A549 (cell line): ENCODE measurements at regions not wholly inside any gene's neighbourhood (a gene's known extent, or its start where the extent isn't known, plus 50 kb on each side); places are given as distances from the start of the nearest gene placed in this dataset.

Experiments used
- ATAC-seq, 2 experiments: fragments of 200-7000 bp in 1 of 2; fragments of >200 bp in 1 of 2; cut with Nextera tagmentation in 1 of 2; cut with Tn5 transposase in 1 of 2; 3 replicates each; pipeline versions ENCODE4 v1.8.0 to v1.9.1; 2018 to 2020; ENCODE audit warnings: mild to moderate bottlenecking in 1 of 2, moderate library complexity in 1 of 2
- CTCF ChIA-PET: fragments of 300-600 bp; sonication (Branson Sonifier 250); formaldehyde crosslinking; extraction: SDS; loops from one replicate; lab custom pipeline; 2021; ENCODE audit warnings: antibody characterized with exemption, inconsistent platforms; lab: Yijun Ruan, JAX
- POLR2A ChIA-PET: fragments of 350-600 bp; formaldehyde crosslinking; extraction: SDS; loops from one replicate; lab custom pipeline; 2021; ENCODE audit warnings: antibody characterized with exemption, inconsistent platforms; lab: Yijun Ruan, JAX
- DNase-seq, 2 experiments: peaks; one replicate each; pipeline versions ENCODE4 v3.0.0 to v3.0.0-alpha.2; 2011 to 2016; ENCODE audit warnings: low read depth in 1 of 2, low spot score in 1 of 2
- FAIRE-seq: peaks from 2 replicates; lab custom pipeline; 2011; peaks lifted over from hg19 to GRCh38; lab: Jason Lieb, UNC
- H3K27ac ChIP-seq, 2 experiments: fragments of >200 bp; sonication (Bioruptor Twin); formaldehyde crosslinking; 3 replicates each; pipeline ENCODE4 v1.5.1; 2016 to 2017
- H3K4me1 ChIP-seq: fragments of >200 bp; sonication (Bioruptor Twin); formaldehyde crosslinking; 3 replicates; pipeline ENCODE4 v1.6.1; 2016
- H3K4me2 ChIP-seq: fragments of >200 bp; sonication (Bioruptor Twin); formaldehyde crosslinking; 3 replicates; pipeline ENCODE4 v1.6.1; 2016
- H3K4me3 ChIP-seq: fragments of >200 bp; sonication (Bioruptor Twin); formaldehyde crosslinking; 3 replicates; pipeline ENCODE4 v1.5.1; 2016
- H3K9me3 ChIP-seq: fragments of >200 bp; sonication (Bioruptor Twin); formaldehyde crosslinking; 3 replicates; pipeline ENCODE4 v1.6.1; 2016
- ATOH8 ChIP-seq: fragments of 250-450 bp; sonication (Bioruptor Pico); IDR thresholded peaks from 2 replicates; pipeline ENCODE4 v1.5.0; 2020; ENCODE audit warnings: low read depth, mild to moderate bottlenecking, moderate library complexity
- BCL3 ChIP-seq: fragments of >200 bp; sonication (Bioruptor Twin); formaldehyde crosslinking; IDR thresholded peaks from 3 replicates; pipeline ENCODE4 v1.6.1; 2016
- CBX8 ChIP-seq: fragments of 200-600 bp; sonication (generic); IDR thresholded peaks from 2 replicates; pipeline ENCODE4 v1.6.1; 2016
- CEBPB ChIP-seq, 2 experiments: fragments of >200 bp in 1 of 2; sonication (Bioruptor Twin) in 1 of 2; formaldehyde crosslinking in 1 of 2; IDR thresholded peaks; 2 replicates each; pipeline ENCODE4 v1.6.1; 2012 to 2016
- FOSL2 ChIP-seq, 2 experiments: fragments of 450-650 bp in 1 of 2; fragments of >200 bp in 1 of 2; sonication (Bioruptor Twin) in 1 of 2; formaldehyde crosslinking; IDR thresholded peaks; 2 replicates each; pipeline versions ENCODE4 v1.5.0 to v1.6.1; 2016 to 2020; ENCODE audit warnings: mild to moderate bottlenecking in 1 of 2, moderate library complexity in 1 of 2
- HOXA7 ChIP-seq: fragments of 250-450 bp; sonication (Bioruptor Pico); IDR thresholded peaks from 2 replicates; pipeline ENCODE4 v1.5.0; 2020; ENCODE audit warnings: mild to moderate bottlenecking, moderate library complexity
- HOXB5 ChIP-seq: fragments of 250-450 bp; sonication (Bioruptor Pico); IDR thresholded peaks from 2 replicates; pipeline ENCODE4 v1.5.0; 2020; ENCODE audit warnings: mild to moderate bottlenecking, moderate library complexity
- MAZ ChIP-seq: fragments of 150-350 bp; IDR thresholded peaks from 2 replicates; pipeline ENCODE4 v1.6.1; 2014; ENCODE audit warnings: antibody characterized with exemption, low read depth, low read length, borderline replicate concordance
- PHF8 ChIP-seq: fragments of 200-600 bp; sonication (generic); IDR thresholded peaks from 2 replicates; pipeline ENCODE4 v1.6.1; 2016; ENCODE audit warnings: low read depth, mild to moderate bottlenecking, antibody characterized with exemption, moderate library complexity, borderline replicate concordance
- POLR2AphosphoS2 ChIP-seq: conservative IDR thresholded peaks from 2 replicates; pipeline ENCODE4 v1.6.1; 2012; ENCODE audit warnings: low read length, improper control_type of control experiment, inconsistent platforms
- RCOR1 ChIP-seq: fragments of 150-350 bp; IDR thresholded peaks from 2 replicates; pipeline ENCODE4 v1.6.1; 2014; ENCODE audit warnings: antibody characterized with exemption, low read length, low read depth
- SMC3 ChIP-seq: fragments of >200 bp; sonication (Bioruptor Twin); formaldehyde crosslinking; IDR thresholded peaks from 3 replicates; pipeline ENCODE4 v1.6.1; 2018; ENCODE audit warnings: inconsistent platforms
- TFCP2L1 ChIP-seq: fragments of 250-450 bp; sonication (Bioruptor Pico); IDR thresholded peaks from 2 replicates; pipeline ENCODE4 v1.5.0; 2021; ENCODE audit warnings: mild to moderate bottlenecking
- ZNF302 ChIP-seq: fragments of 250-450 bp; sonication (Bioruptor Pico); IDR thresholded peaks from 2 replicates; pipeline ENCODE4 v1.9.0; 2021; ENCODE audit warnings: inconsistent platforms, mild to moderate bottlenecking, moderate library complexity
- WGBS: methylation state at CpG from one replicate; pipeline ENCODE4 v1.1.6; 2017; ENCODE audit errors: missing lambda C conversion rate; 5-methylcytosine and 5-hydroxymethylcytosine counted together
- TF ChIP-seq, protein P1 (sequence below): fragments of 200-600 bp; sonication (generic); IDR thresholded peaks from 2 replicates; pipeline ENCODE4 v1.6.1; 2016; ENCODE audit warnings: antibody characterized with exemption, mild to moderate bottlenecking, moderate library complexity

DNA sequence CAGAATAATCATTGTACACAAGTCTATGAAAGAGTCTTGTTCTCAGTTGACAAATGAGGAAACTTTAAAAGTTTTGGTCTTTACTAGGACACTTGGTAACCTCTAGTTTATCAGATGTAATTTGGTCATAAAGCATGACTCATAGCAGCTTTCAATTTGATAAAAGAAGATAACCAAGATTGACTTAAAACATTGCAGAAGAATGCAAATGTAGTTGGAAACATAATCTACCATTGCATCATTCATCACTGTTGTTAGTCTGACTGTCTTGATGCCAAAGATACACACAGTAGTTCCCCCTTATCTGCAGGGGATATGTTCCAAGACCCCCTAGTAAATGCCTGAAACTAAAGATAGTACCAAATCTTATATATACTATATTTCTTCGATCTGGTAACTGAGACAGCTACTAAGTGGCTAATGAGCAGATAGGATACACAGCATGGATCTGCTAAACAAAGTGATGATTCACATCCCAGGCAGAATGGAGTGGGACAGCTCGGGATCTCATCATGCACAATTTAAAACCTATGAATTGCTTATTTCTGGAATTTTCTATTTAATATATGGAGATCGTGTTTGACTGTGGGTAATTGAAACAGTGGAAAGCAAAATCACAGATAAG, 131.4 kb upstream of the CCDC68 start (continued):
- TF ChIP-seq TFCP2L1 (no peak), SMC3 (no peak)

DNA sequence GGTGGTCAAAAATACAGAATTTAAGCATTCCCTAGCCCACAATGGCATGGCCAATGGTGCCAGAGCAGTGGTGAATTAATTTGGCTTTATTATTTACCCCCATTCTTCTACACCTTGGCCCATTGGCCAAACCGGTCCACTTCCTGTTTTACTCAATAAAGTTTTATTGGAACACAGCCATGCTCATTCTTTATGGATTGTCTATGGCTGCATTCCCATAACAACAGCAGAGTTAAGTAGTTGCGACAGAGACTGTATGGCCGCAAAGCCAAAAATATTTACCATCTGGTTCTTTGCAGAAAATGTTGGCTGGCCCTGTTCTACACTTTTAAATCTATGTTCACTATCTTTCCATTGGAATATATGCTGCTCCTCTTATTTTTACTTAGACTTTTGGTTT, 130.3 kb upstream of the CCDC68 start:
- no peak for DNase-seq
- peaks cover 9% of the 10 kb centered on the region; the same call in 1 of the 3 replicates for H3K4me1 ChIP-seq
- no peak for FAIRE-seq
- no peak for TF ChIP-seq HOXA7 (CRISPR knock-in tag)
- ATAC-seq: no peak
- ChIA-PET POLR2A (no interaction called here), CTCF (no interaction called here)
- 96% methylated on average over 3 of the region's 3 CpGs for WGBS
- no peak overlapping the region for H3K27ac ChIP-seq
- H3K4me2 ChIP-seq: no peak overlapping the region
- H3K4me3 ChIP-seq: no peak overlapping the region
- no peaks in the 10 kb centered on the region for H3K9me3 ChIP-seq

DNA sequence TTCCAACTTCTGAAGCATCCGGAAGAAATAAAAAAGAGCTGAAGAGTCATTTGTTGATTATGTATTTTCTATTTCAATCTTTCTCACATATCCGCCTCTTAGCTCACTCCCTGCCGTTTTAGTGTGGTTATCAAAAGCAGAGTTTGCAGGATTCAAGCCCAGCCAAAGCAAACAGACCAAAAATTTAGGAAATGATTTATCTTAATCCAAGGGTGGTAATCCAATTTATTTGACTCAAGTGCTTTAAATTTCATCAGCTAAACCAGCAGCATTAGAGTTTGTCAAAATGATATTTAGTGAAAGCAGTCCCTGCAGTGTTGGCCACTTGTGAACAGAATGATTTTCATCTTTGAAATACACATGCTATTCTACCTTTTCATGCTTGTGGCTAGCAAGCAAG, 129.3 kb upstream of the CCDC68 start:
- no peak for DNase-seq
- ATAC-seq: no peak
- 35% methylated on average over 3 of the region's 3 CpGs for WGBS
- no peaks in the 10 kb centered on the region for H3K9me3 ChIP-seq
- H3K4me1 ChIP-seq: peaks cover 9% of the 10 kb centered on the region; the same call in 1 of the 3 replicates
- no peak for FAIRE-seq
- TF ChIP-seq HOXB5 (no peak), CBX8 (no peak), ZNF302 (CRISPR knock-in tag) (no peak), RCOR1 (no peak), HOXA7 (CRISPR knock-in tag) (no peak), ATOH8 (CRISPR knock-in tag) (no peak), MAZ (no peak), POLR2AphosphoS2 (no peak), PHF8 (no peak), CEBPB (IDR thresholded peaks at IDR 0.05) (no peak), BCL3 (no peak)
- ChIA-PET POLR2A (no interaction called here), CTCF (no interaction called here)
- no peak overlapping the region for H3K4me3 ChIP-seq
- H3K27ac ChIP-seq: peak overlapping the region; percentile 28 to 43; a peak in 1 of 6 replicates
- H3K4me2 ChIP-seq: peak overlapping the region; percentile 10; the same call in 1 of the 3 replicates

- Histone ChIP-seq H3K4me1 (peaks cover 9% of the 10 kb centered on the region; the same call in 1 of the 3 replicates), H3K4me3 (no peak overlapping the region), H3K4me2 (peak overlapping the region; percentile 10; the same call in 1 of the 3 replicates), H3K9me3 (no peaks in the 10 kb centered on the region), H3K27ac (no peak overlapping the region)
- peak in 1 of 2 experiments; percentile 30 for DNase-seq
- no peak for ATAC-seq
- FAIRE-seq: no peak
- ChIA-PET CTCF (no interaction called here), POLR2A (no interaction called here)
- WGBS: 8% methylated on average over 2 of the region's 2 CpGs
- peak; percentile 25 to 42; a peak in 1 of 4 replicates for TF ChIP-seq CEBPB (IDR thresholded peaks at IDR 0.05)
- TF ChIP-seq, protein P1, sequence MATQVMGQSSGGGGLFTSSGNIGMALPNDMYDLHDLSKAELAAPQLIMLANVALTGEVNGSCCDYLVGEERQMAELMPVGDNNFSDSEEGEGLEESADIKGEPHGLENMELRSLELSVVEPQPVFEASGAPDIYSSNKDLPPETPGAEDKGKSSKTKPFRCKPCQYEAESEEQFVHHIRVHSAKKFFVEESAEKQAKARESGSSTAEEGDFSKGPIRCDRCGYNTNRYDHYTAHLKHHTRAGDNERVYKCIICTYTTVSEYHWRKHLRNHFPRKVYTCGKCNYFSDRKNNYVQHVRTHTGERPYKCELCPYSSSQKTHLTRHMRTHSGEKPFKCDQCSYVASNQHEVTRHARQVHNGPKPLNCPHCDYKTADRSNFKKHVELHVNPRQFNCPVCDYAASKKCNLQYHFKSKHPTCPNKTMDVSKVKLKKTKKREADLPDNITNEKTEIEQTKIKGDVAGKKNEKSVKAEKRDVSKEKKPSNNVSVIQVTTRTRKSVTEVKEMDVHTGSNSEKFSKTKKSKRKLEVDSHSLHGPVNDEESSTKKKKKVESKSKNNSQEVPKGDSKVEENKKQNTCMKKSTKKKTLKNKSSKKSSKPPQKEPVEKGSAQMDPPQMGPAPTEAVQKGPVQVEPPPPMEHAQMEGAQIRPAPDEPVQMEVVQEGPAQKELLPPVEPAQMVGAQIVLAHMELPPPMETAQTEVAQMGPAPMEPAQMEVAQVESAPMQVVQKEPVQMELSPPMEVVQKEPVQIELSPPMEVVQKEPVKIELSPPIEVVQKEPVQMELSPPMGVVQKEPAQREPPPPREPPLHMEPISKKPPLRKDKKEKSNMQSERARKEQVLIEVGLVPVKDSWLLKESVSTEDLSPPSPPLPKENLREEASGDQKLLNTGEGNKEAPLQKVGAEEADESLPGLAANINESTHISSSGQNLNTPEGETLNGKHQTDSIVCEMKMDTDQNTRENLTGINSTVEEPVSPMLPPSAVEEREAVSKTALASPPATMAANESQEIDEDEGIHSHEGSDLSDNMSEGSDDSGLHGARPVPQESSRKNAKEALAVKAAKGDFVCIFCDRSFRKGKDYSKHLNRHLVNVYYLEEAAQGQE: no peak
- TF ChIP-seq FOSL2 (IDR thresholded peaks at IDR 0.05): no peak
- 0 out of 2 replicates have a peak, but pooled peaks have one; percentile 13 for TF ChIP-seq FOSL2 (CRISPR knock-in tag; IDR thresholded peaks at IDR 0.05)
These were observed 128.7 kb upstream of the CCDC68 start for GRCh38 chr18:55088000-55088401.
